IMR-90 (cell line): ENCODE measurements at regions not wholly inside any gene's neighbourhood (a gene's known extent, or its start where the extent isn't known, plus 50 kb on each side); places are given as distances from the start of the nearest gene placed in this dataset.

Experiments used
- CHD1 ChIP-seq: IDR thresholded peaks from 2 replicates; pipeline ENCODE4 v1.6.1; 2012; ENCODE audit warnings: low read depth, low read length, improper control_type of control experiment
- CTCF ChIP-seq: conservative IDR thresholded peaks from 2 replicates; pipeline ENCODE4 v1.5.1; 2012; ENCODE audit warnings: mild to moderate bottlenecking, low read depth, low read length, improper control_type of control experiment
- MAZ ChIP-seq: IDR thresholded peaks from 2 replicates; pipeline ENCODE4 v1.6.1; 2012; ENCODE audit warnings: low read depth, mild to moderate bottlenecking, low read length, improper control_type of control experiment, moderate library complexity, borderline replicate concordance
- POLR2A ChIP-seq: IDR thresholded peaks from 2 replicates; pipeline ENCODE4 v1.6.1; 2012; ENCODE audit warnings: mild to moderate bottlenecking, low read depth, low read length
- RCOR1 ChIP-seq: IDR thresholded peaks from 2 replicates; pipeline ENCODE4 v1.6.1; 2012; ENCODE audit warnings: mild to moderate bottlenecking, low read length, improper control_type of control experiment; ENCODE audit not compliant: insufficient replicate concordance
- RFX5 ChIP-seq: IDR thresholded peaks from 2 replicates; pipeline ENCODE4 v1.8.0; 2012; ENCODE audit warnings: low read depth, mild to moderate bottlenecking, low read length, moderate library complexity
- SMC3 ChIP-seq: fragments of 150-350 bp; IDR thresholded peaks from 2 replicates; pipeline ENCODE4 v1.6.1; 2016; ENCODE audit warnings: low read depth, mild to moderate bottlenecking, antibody characterized with exemption, low read length, moderate library complexity
- USF2 ChIP-seq: fragments of 150-350 bp; IDR thresholded peaks from 2 replicates; pipeline ENCODE4 v1.6.1; 2017; ENCODE audit warnings: mild to moderate bottlenecking, antibody characterized with exemption, low read length, low read depth
- TF ChIP-seq, protein P1 (sequence below): fragments of 150-350 bp; IDR thresholded peaks from 2 replicates; pipeline ENCODE4 v1.6.1; 2016; ENCODE audit warnings: low read depth, mild to moderate bottlenecking, low read length, moderate library complexity, borderline replicate concordance

GRCh38 chr1:221187174-221187573 lies 307.9 kb downstream of the HLX start:
- TF ChIP-seq USF2 (no peak), CTCF (no peak), SMC3 (no peak), RFX5 (no peak), POLR2A (no peak), MAZ (no peak), CHD1 (no peak), RCOR1 (no peak)
- TF ChIP-seq, protein P1, sequence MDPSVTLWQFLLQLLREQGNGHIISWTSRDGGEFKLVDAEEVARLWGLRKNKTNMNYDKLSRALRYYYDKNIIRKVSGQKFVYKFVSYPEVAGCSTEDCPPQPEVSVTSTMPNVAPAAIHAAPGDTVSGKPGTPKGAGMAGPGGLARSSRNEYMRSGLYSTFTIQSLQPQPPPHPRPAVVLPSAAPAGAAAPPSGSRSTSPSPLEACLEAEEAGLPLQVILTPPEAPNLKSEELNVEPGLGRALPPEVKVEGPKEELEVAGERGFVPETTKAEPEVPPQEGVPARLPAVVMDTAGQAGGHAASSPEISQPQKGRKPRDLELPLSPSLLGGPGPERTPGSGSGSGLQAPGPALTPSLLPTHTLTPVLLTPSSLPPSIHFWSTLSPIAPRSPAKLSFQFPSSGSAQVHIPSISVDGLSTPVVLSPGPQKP = no peak
